GM18909 (cell line): ENCODE measurements at regions not wholly inside any gene's neighbourhood (a gene's known extent, or its start where the extent isn't known, plus 50 kb on each side); places are given as distances from the start of the nearest gene placed in this dataset.
"Not testable (repeated sequence)": the region's sequence is repeated elsewhere in the genome, so short reads cannot be mapped to it uniquely, and the experiment has no call there.

Experiments
- ATAC-seq: cut with Tn5 transposase; IDR thresholded peaks from one replicate; pipeline ENCODE4 v1.9.1; 2021; ENCODE audit warnings: mild to moderate bottlenecking; ENCODE audit not compliant: unreplicated experiment, poor library complexity

DNA sequence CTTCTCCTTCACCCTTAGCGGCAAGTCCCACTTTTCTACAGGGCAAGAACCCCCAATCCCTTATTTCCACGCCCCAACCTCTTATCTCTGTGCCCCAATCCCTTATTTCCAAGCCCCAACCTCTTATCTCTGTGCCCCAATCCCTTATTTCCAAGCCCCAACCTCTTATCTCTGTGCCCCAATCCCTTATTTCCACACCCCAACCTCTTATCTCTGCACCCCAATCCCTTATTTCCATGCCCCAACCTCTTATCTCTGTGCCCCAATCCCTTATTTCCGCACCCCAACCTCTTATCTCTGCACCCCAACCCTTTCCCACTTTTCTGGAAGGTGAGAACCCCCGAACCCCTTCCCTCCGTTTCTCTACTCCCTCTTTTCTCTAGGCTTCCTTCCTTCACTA, 116.1 kb upstream of the GJE1 start:
- ATAC-seq, result not testable (repeated sequence)

DNA sequence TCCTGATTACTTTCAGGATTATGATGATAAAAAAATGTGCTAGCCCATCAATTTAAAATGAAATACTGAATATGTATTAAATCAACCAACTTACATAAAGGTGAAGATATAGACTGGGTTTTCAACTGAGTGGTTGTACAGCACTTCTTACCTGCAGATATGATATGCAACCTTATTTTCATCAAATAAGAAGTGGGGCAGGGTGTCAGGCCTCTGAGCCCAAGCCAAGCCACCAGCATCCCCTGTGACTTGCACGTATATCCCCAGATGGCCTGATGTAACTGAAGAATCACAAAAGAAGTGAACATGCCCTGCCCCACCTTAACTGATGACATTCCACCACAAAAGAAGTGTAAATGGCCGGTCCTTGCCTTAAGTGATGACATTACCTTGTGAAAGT, 117.3 kb upstream of the GJE1 start:
- ATAC-seq, result not testable (repeated sequence)

DNA sequence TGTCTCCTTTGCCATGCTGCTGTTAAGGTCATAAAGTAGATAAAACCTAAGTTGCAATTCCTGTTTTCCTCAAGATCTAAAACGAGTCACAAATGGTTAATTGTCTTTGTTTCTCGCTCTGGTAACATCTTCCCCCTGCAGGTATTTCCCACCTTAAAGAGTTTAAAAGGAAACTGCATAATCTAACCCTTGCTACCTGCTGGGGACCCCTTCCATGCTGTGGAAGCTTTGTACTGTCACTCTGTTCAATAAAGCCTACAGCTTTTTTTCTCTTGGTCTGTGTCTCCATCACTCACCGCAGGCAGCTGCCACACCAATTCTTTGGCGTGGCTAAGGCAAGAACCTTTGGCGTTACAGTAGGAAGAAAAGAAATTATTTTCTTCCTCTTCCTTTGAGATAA, 117.7 kb upstream of the GJE1 start:
- ATAC-seq, result no peak

DNA sequence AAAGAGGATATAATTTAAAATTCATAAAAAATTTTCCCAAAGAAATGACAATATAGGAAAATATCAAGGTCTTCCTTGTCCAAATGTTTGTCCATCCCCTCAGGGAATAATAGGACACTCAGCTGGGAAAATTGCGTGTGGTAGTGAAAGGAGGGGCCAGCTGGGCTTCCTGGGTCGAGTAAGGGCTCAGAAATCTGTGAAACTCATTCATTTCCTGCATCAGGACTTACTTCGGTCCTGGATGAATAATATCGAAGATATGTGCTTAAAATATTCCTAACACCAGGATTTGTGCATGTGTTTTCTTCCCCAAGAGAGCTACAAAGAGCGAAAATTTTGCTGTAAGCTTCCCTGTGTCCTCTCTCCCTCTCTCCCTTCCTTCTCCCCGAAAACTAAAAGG, 118.2 kb upstream of the GJE1 start:
- ATAC-seq, result no peak

DNA sequence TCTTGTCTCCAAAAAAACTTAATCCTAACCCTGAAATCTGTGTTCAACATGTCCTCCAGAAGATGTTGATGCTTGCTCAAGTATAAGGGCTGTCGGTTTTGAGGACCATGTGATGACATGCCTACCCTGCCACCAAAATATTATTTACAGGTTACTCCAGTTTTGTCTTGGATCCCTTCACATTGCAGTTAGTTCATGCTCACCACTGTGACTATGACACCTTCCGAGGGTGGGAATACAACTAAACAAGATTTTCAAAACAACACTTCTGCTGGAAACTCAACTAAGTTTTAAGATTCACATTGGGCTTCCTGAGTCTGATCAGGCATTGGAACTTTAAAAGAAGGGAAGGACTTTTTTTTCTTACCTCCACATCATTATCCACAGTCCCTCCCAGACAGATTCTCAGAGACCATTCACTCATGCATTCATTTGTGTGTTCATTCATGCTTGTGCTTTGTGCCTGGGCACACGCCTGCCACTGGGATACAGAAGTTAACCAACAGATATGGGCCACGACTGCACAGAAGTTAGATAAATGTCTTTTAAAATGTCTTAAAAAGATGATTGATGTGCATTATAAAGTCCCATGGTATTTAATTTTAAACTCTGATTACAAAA, 118.7 kb upstream of the GJE1 start:
- ATAC-seq, result no peak

DNA sequence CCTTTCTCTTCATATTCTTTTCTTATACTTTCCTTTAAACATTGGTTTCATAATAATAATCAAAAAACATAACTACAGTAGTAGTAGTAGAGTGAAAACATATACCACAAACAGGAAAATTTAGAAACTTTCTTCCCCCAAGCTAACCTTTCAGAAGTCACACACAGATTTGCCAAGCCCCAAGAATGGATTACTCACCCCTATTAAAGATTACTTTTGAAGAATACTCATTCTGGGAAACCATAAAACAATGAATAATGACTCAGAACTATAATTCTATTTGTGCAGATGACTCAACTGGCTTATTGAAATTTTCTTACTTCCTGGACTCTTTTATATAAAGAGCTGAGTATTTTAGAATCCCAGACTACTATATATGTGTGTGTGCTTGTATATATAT, 119.4 kb upstream of the GJE1 start:
- peak; percentile 92 for ATAC-seq

DNA sequence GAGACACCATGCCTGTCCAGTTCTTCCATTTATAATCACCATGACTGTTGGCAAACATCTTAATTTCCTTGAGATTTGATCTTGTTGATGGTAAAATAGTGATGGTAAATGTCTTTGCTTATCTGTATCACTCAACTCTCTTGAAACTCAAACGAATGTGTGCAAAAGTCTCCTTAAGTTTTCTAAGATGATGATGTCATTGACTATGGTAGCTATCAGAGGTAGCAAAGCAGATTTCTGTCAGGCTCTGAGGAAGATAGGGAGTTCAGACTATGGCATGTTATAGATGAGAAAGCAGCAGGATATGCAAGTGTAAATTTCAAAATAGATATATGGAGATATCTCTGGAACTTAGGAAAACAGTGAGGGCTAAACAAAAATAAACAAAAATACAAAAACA, 121.0 kb upstream of the GJE1 start:
- ATAC-seq, result no peak

DNA sequence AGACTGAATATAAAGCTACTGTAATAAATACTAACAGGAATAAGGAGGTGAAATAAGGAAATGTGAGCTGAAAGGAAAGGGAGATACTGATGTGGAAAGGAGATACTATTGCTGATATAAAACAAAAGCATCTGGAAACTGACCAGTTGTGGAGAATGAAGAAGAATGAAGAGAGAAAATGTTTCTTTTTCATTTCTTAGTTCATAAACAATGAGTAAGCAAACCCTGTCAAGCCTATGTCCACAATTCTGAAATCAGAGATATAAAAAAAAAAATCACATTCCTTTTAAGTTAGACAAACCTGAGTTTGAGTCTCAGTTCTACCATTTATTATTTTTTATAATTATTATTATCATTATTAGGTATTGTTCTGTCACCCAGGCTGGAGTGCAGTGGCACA, 121.6 kb upstream of the GJE1 start:
- no peak for ATAC-seq

DNA sequence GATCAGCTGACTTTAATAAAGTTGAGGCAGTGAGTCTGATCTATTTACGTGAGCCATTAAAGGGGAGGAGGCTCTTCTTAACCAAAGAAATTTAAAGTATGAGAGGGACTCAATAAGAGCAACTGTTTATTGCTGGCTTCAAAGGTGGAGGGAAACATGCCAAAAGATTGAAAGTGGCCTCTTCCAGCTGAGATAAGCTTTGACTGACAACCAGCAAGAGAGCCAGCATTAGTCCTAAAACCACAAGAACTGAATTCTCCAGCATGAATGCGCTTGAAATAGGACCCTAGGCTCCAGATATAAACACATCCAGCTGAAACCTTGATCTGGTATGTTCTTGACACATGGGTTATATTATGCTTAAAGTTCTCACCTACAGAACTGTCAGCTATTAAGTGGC, 123.1 kb upstream of the GJE1 start:
- no peak for ATAC-seq

DNA sequence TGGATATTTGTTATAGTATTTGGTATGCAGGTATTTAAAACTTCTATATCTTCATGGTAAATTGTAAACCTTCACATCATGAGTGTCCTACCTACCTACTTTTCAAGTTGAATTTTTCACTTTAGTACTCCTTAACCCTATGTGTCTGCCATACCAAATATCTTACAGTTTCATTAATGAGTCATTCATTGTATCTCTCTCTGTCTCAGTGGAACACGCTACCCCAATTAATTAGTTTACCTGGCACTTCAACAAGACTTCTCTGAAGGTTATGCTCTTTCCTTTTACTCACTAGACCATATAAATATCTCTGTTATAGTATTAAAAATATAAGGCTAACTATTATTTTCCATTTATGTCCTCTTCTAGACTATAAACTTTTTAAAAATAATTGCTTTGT, 123.9 kb upstream of the GJE1 start:
- ATAC-seq, result no peak

DNA sequence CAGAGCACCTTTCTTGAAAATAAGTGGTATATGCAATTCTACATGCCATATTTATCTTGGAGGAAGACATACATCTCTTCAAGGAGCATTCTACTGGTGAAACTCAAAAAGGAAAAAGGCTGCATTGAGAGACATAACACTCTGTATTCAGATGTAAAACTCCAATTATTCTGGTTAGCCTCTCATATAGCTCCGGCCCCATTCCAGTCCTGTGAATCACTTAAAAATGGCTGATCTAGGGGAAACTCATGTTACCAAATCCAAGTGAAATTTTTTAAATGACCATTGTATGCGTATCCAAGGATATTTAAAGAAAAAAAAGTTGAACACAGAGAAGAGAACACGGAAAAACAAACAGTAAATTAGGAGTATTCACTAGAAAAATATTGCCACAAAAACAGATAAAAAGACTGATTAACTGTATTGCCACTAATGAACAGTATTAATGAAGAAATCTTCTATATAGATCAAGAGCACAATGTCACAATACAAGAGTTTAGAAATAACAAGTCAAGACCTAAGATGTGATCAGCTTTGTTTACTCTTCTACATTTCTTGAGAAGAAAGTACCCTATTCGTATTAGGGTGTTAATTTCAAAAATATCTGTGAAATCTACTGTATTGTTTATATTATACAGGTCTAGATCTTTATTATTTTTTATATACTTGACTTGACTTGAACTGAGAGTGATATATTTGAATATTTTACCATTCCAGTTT, 124.5 kb upstream of the GJE1 start:
- ATAC-seq, result no peak

DNA sequence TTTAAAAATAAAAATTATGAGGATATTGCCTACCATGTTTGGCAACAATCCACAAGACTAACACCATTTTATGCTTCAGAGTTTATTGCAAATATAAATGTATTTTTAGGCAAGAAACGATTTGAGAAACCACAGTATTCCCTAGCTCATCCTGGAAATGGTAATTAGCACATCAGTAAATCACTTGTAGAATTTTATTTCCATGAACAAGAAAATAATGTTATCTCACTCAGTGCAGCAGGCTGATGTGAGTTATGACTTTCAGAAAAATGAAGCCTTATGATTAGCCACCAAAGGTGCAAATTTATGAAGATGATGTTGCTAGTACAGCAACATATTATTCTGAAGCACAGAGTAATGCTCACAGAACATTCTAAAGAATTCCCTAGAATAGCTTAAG, 127.7 kb upstream of the GJE1 start:
- ATAC-seq, result no peak

DNA sequence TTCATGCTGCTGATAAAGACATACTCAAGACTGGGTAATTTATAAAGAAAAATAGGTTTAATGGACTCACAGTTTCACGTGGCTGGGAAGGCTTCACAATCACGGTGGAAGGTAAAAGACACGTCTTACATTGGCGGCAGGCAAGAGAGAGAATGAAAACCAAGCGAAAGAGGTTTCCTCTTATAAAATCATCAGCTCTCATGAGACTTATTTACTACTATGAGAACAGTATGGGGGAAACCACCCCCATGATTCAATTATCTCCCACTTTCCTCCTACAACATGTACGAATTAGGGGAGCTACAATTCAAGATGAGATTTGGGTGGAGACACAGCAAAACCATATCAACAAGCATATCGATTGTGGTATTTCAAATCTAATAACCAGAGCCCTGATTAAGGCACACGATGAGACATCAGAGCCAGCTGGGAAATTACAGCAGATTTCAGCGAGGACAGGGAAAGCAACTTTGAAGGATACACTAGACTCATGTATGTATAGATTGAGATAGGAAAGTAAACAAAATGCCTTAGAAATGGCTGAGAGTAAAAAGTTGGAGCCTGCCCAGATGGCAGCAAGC, 129.8 kb upstream of the GJE1 start:
- no peak for ATAC-seq

DNA sequence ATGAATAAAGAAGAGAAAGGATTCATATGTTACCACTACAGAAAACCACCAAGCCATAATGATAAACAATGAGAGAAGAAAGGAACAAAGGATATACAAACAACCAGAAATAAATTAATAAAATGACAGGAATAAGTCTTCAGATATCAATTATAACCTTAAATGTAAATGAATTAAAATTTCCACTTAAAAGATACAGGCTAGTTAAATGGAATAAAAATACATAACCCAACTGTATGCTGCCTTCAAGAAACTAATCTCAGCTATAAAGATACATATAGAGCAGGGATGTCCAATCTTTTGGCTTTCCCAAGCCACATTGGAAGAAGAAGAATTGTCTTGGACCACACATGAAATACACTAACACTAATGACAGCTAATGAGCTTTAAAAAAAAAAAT, 135.9 kb upstream of the GJE1 start:
- ATAC-seq, result no peak

DNA sequence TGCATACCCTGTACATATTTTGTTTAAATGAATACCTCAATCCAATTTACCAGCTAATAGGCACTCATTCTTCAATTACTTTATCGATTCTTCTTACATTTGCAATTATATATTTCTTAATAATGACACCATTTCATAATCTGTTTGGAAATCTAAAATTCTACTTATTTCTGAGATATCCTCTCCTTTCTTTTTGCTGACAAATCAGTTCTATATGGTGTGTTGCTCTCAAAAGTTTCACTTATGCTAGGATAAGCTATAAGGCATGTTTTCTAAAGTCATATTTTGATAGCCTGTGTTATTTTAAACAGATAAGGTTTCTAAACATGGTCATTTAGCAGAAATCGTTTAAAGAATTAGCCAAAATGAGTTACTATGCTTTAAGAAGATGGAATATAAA, 140.6 kb upstream of the GJE1 start:
- no peak for ATAC-seq

DNA sequence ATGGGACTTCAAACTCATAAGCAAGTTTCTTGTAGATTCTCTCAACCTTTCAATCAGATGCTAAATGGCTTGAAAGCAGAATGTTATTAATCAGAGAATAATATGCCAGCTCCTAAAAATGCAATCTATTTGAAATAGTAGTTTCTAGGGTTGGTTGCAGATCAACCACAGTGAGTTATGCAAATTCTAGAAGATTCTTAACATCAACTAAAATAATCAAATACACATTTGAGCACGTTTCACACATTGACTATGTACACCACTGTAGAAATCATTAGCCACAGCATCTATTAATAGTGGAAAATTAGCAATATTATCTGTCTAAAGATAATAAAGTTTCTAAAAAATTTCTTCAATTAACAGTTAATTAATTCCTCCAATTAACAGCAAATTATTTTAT, 141.9 kb upstream of the GJE1 start:
- no peak for ATAC-seq

DNA sequence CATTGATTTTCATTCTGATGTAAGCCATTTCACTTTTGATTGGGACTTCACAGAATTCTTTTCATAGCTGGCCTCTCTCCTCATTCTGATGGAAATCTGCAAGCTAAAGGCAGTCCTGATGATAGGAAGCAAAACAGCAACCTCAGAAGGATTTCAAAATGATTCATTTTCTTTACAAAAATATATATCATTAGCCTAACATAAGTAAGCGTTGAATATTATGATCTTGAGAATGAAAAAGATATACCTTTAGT, 143.1 kb upstream of the GJE1 start:
- ATAC-seq, result no peak

DNA sequence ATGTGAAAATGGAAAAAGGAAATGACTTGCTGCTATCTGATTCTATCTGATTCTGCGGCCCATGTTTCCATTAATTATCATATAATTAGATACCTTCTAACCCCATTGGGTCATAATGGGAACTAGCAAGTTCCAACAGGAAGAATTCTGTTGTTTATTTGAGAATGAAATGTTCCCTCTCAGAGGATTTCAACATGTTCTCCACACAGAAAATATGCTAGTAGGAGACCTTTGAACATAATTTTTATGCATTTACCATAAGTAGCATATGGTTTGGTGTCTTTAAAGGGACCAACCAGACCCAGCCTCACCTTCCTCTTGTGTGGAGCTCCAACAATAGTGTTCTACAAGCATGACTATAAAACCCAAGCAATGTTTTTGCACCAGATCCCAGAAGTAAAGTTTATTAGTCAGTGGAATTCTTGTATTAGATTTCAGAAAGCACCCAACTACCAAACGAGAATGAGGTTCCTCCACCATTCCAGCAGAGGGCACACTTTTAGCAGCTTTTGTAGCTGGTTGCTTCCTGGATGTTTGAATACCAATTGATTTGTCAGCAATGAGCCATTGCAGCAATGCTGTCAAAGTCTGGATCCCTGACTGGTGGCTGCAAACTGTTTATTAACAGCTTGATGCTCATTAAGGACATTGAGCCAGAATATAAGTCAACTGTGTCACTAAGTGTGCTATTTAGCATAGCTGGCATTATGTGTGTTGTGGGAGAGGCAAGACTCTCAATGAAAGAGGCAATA, 143.6 kb upstream of the GJE1 start:
- peak; percentile 85 for ATAC-seq

DNA sequence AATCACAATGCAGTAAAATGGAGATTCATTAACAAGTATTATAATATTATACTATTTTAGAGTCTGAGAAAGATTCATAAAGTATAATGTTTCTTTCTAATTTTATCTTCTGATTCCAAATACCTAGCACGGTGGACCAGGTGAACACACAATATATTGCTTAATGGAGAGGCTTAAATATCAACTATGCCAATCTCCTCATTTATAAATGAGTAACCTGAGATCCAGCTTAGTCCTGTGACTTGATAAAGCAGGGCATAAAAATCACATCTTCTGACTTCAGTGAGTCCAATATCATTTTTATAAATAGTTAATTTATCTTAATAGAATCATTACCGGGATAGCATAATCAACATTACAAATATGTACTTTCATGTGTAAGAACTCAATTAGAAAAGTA, 144.4 kb upstream of the GJE1 start:
- no peak for ATAC-seq

DNA sequence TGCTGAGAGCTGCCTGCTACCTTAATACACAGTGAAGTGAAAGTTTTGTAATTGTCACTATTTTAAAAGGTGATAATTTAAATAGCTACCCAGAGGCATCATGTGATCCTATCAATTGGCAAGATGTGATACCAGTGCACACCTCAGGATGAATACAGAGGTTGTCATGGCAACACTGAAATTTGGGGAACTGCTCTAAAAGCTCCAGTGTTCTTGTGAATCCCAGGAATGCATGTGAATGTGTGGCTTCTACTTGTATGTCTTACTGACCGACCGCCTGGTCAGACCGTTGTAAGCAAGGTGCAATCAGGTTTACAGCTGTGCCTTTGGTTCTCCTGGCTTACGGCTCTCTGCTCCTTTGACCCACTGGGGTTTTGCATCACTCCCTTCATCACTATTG, 146.3 kb upstream of the GJE1 start:
- no peak for ATAC-seq

DNA sequence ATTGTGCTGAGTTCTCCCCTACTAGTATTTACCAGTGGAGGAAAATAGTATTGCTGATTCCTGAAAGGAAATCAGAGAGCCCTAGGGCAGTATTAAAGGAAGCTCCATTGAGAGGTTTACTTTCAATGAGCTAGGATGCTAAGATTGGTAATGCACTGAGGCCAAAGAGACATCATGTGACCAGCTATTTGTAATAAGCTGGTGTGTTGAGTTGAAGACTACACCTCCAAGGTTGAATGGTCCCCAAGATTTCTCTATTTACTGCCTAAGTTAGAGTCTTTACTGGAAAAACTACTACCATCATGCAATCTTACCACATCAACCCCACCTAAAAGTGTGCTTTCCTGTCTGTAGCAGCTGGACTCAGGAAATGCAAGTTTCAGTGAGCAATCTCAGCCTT, 151.5 kb upstream of the GJE1 start:
- ATAC-seq, result no peak

DNA sequence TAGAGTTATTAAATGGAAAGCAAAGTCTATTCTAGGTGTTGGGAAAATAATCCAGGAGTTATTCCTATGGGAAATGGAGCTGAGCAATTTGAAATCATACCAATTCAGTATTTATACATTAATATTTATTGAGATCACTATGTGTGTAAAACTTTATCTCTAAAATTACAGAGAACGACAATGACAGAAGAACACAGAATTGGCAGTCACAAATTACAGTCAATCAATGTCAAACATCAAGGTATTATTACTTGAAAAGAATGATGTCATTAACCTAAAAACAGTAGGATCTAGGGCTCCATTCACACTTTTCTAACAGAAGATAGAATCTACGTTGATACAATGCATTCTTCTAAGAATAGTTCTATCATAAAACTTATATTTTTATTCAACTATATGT, 154.9 kb upstream of the GJE1 start:
- ATAC-seq, result no peak
